ENCODE measurements at regions not wholly inside any gene's neighbourhood (a gene's known extent, or its start where the extent isn't known, plus 50 kb on each side); places are given as distances from the start of the nearest gene placed in this dataset.
A peak's percentile ranks its signal among the peaks of the same experiment; 100 is the strongest.

DNA sequence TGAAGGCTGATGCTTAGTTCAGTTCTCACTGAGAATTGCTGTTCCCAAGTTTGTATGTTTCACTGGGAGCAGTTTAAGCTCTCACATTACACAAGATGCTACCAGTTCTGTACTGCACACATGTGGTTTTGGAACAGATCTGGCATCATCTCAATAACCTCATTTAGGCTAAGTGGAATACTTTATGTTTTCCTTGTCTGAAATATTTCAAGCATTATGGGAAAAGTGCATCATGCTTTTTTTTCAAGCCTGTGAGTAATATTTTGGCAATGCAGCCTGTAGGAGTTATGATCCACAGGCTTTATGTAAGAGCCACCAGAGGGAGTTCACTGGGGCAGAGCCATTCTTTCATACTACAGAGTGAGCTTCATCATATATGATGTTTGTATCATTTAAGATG, 141.5 kb downstream of the OR4C45 start:
- ATAC-seq (ENCODE audit: insufficient read depth, low read depth) = no peak
- H3K36me3 ChIP-seq (ENCODE audit: insufficient read depth, low read length) = no peaks in the 10 kb centered on the region

DNA sequence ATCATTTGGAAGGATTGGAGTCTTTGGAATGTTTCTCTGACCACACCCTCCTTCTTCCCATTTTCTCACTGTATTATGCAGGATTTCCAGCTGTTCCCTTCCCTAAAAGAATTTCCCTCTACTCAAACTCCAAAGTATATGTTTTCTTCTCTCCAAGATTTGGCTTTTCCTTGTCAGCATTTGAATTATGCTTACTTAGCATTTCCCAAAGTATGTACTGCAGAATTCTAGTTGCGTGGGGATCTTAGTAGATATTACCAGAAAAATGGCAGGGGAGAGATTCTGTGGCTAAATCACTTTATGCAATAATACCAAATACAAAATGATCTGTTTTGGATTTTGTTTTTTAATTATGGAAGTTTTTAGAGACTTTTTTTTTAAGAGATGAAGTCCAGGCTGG, 142.3 kb downstream of the OR4C45 start:
- Histone ChIP-seq H4K20me1 (ENCODE audit: insufficient read depth, low read length) (no peaks in the 10 kb centered on the region), H3K27me3 (ENCODE audit: insufficient read depth, low read length, poor library complexity) (no peaks in the 10 kb centered on the region), H2AFZ (ENCODE audit: low read depth, low read length) (no peak overlapping the region), H3K9ac (ENCODE audit: low read depth, low read length) (no peak overlapping the region), H3K27ac (ENCODE audit: low read length) (no peak overlapping the region), H3K4me1 (ENCODE audit: insufficient read depth, low read length) (no peaks in the 10 kb centered on the region), H3K36me3 (ENCODE audit: insufficient read depth, low read length) (no peaks in the 10 kb centered on the region), H3K4me3 (ENCODE audit: low read depth in 1 of 2, low read length in 2 of 2) (no peak overlapping the region), H3K79me2 (ENCODE audit: insufficient read depth, low read length) (no peaks in the 10 kb centered on the region), H3K4me2 (ENCODE audit: insufficient read depth, low read length) (no peak overlapping the region), H3K9me3 (ENCODE audit: insufficient read depth, low read length, severe bottlenecking) (peaks cover 5% of the 10 kb centered on the region)
- ATAC-seq (ENCODE audit: insufficient read depth, low read depth) (peak; percentile 17; the same call in 1 of the 3 replicates), DNase-seq (no peak)
- TF ChIP-seq, protein P1, sequence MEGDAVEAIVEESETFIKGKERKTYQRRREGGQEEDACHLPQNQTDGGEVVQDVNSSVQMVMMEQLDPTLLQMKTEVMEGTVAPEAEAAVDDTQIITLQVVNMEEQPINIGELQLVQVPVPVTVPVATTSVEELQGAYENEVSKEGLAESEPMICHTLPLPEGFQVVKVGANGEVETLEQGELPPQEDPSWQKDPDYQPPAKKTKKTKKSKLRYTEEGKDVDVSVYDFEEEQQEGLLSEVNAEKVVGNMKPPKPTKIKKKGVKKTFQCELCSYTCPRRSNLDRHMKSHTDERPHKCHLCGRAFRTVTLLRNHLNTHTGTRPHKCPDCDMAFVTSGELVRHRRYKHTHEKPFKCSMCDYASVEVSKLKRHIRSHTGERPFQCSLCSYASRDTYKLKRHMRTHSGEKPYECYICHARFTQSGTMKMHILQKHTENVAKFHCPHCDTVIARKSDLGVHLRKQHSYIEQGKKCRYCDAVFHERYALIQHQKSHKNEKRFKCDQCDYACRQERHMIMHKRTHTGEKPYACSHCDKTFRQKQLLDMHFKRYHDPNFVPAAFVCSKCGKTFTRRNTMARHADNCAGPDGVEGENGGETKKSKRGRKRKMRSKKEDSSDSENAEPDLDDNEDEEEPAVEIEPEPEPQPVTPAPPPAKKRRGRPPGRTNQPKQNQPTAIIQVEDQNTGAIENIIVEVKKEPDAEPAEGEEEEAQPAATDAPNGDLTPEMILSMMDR (IDR thresholded peaks at IDR 0.05; ENCODE audit: borderline replicate concordance, extremely low read depth, low read length, poor library complexity, severe bottlenecking) = no peak
- TF ChIP-seq EZH2 (IDR thresholded peaks at IDR 0.05; ENCODE audit: borderline replicate concordance, low read depth, low read length, severe bottlenecking) = no peak

More for the DNA sequence above, 141.5 kb downstream of the OR4C45 start:
- no peak for TF ChIP-seq EZH2 (IDR thresholded peaks at IDR 0.05; ENCODE audit: borderline replicate concordance, low read depth, low read length, severe bottlenecking)
- TF ChIP-seq, protein P1 (IDR thresholded peaks at IDR 0.05; ENCODE audit: borderline replicate concordance, extremely low read depth, low read length, poor library complexity, severe bottlenecking) = peak; percentile 11
- no peak for DNase-seq
- peaks cover 5% of the 10 kb centered on the region for H3K9me3 ChIP-seq (ENCODE audit: insufficient read depth, low read length, severe bottlenecking)
- H3K4me1 ChIP-seq (ENCODE audit: insufficient read depth, low read length) = no peaks in the 10 kb centered on the region
- no peak overlapping the region for H3K27ac ChIP-seq (ENCODE audit: low read length)
- H3K79me2 ChIP-seq (ENCODE audit: insufficient read depth, low read length) = no peaks in the 10 kb centered on the region
- H3K4me3 ChIP-seq (ENCODE audit: low read depth in 1 of 2, low read length in 2 of 2) = no peak overlapping the region
- H2AFZ ChIP-seq (ENCODE audit: low read depth, low read length) = no peak overlapping the region
- H4K20me1 ChIP-seq (ENCODE audit: insufficient read depth, low read length) = no peaks in the 10 kb centered on the region
- no peak overlapping the region for H3K4me2 ChIP-seq (ENCODE audit: insufficient read depth, low read length)
- no peak overlapping the region for H3K9ac ChIP-seq (ENCODE audit: low read depth, low read length)
- H3K27me3 ChIP-seq (ENCODE audit: insufficient read depth, low read length, poor library complexity) = no peaks in the 10 kb centered on the region

- H3K27me3 ChIP-seq (ENCODE audit: insufficient read depth, low read length, poor library complexity) = no peaks in the 10 kb centered on the region
- H3K27ac ChIP-seq (ENCODE audit: low read length) = no peak overlapping the region
- H3K4me2 ChIP-seq (ENCODE audit: insufficient read depth, low read length) = no peak overlapping the region
- H3K9me3 ChIP-seq (ENCODE audit: insufficient read depth, low read length, severe bottlenecking) = no peaks in the 10 kb centered on the region
- no peaks in the 10 kb centered on the region for H4K20me1 ChIP-seq (ENCODE audit: insufficient read depth, low read length)
- no peaks in the 10 kb centered on the region for H3K36me3 ChIP-seq (ENCODE audit: insufficient read depth, low read length)
- no peaks in the 10 kb centered on the region for H3K4me1 ChIP-seq (ENCODE audit: insufficient read depth, low read length)
- H2AFZ ChIP-seq (ENCODE audit: low read depth, low read length) = no peak overlapping the region
- DNase-seq (no peak), ATAC-seq (ENCODE audit: insufficient read depth, low read depth) (no peak)
- H3K4me3 ChIP-seq (ENCODE audit: low read depth in 1 of 2, low read length in 2 of 2) = no peak overlapping the region
- TF ChIP-seq, protein P1 (IDR thresholded peaks at IDR 0.05; ENCODE audit: borderline replicate concordance, extremely low read depth, low read length, poor library complexity, severe bottlenecking) = no peak
- TF ChIP-seq EZH2 (IDR thresholded peaks at IDR 0.05; ENCODE audit: borderline replicate concordance, low read depth, low read length, severe bottlenecking) = no peak
- no peak overlapping the region for H3K9ac ChIP-seq (ENCODE audit: low read depth, low read length)
- no peaks in the 10 kb centered on the region for H3K79me2 ChIP-seq (ENCODE audit: insufficient read depth, low read length)
Observed at GRCh38 chr11:50178737-50179136, 146.1 kb downstream of the OR4C45 start.

DNA sequence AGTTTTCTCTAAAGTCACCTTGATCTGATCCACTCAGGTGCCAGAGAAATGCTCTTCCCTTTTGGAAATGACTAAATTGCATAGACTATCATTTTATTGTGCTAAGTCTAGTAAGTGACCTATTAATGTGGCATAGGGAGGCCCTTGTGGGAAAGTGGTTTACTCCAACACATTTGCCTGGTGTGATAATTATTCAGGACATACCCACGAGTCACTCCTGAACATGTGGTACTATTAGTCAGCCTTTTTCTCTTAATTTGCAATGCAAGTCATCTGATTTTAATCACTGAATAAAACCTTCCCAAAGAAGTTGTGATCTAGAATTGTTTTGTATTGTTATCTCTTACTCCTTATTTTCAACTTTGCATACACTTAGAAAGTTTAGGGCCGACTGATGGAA, 148.7 kb downstream of the OR4C45 start:
- H3K4me2 ChIP-seq (ENCODE audit: insufficient read depth, low read length) = no peak overlapping the region
- DNase-seq = no peak
- no peak overlapping the region for H2AFZ ChIP-seq (ENCODE audit: low read depth, low read length)
- H3K27ac ChIP-seq (ENCODE audit: low read length) = no peak overlapping the region
- ATAC-seq (ENCODE audit: insufficient read depth, low read depth) = no peak
- no peak for TF ChIP-seq EZH2 (IDR thresholded peaks at IDR 0.05; ENCODE audit: borderline replicate concordance, low read depth, low read length, severe bottlenecking)
- TF ChIP-seq, protein P1 (IDR thresholded peaks at IDR 0.05; ENCODE audit: borderline replicate concordance, extremely low read depth, low read length, poor library complexity, severe bottlenecking) = no peak
- H3K79me2 ChIP-seq (ENCODE audit: insufficient read depth, low read length) = no peaks in the 10 kb centered on the region
- H3K27me3 ChIP-seq (ENCODE audit: insufficient read depth, low read length, poor library complexity) = no peaks in the 10 kb centered on the region
- no peak overlapping the region for H3K4me3 ChIP-seq (ENCODE audit: low read depth in 1 of 2, low read length in 2 of 2)
- H3K9ac ChIP-seq (ENCODE audit: low read depth, low read length) = no peak overlapping the region
- H3K36me3 ChIP-seq (ENCODE audit: insufficient read depth, low read length) = no peaks in the 10 kb centered on the region
- H3K4me1 ChIP-seq (ENCODE audit: insufficient read depth, low read length) = no peaks in the 10 kb centered on the region
- no peaks in the 10 kb centered on the region for H3K9me3 ChIP-seq (ENCODE audit: insufficient read depth, low read length, severe bottlenecking)
- no peaks in the 10 kb centered on the region for H4K20me1 ChIP-seq (ENCODE audit: insufficient read depth, low read length)

All from DND-41 (cell line).